Uterus (tissue), 2 donors: ENCODE measurements at regions not wholly inside any gene's neighbourhood (a gene's known extent, or its start where the extent isn't known, plus 50 kb on each side); places are given as distances from the start of the nearest gene placed in this dataset.

Source experiments
- POLR2A ChIP-seq, 2 donors: fragments of 450-650 bp; IDR thresholded peaks; one replicate each; pipeline ENCODE4 v1.6.1; 2016; ENCODE audit warnings: antibody characterized with exemption in 2 of 2, mild to moderate bottlenecking in 1 of 2, moderate library complexity in 1 of 2
- TF ChIP-seq, protein P1 (sequence below), 4 experiments: fragments of 200-600 bp in 2 of 4; fragments of 450-650 bp in 2 of 4; sonication (generic) in 2 of 4; IDR thresholded peaks; one replicate each; pipeline ENCODE4 v1.5.1; 2016 to 2019; ENCODE audit warnings: antibody characterized with exemption in 4 of 4, mild to moderate bottlenecking in 2 of 4, moderate library complexity in 1 of 4

DNA sequence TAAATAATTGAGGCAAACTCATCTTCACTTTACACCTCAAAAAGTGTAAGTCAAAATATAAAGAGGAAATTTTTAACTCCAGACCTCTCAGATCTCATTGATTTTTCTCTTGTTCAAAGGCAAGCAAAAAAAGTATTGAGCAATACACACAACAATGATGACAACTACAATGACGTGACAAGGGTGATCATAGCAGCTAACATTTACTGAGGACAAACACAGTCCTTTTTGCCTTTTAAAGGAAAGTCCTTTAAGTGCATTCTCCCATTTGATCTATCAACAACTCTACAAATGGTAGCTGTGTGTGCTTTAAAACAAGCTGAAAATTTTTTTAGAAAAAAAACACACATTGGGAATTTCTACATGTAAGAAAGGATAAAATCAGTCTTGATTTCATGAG lies 123.5 kb upstream of the CTAGE1 start:
- no peak for TF ChIP-seq POLR2A (IDR thresholded peaks at IDR 0.05)
- TF ChIP-seq, protein P1, sequence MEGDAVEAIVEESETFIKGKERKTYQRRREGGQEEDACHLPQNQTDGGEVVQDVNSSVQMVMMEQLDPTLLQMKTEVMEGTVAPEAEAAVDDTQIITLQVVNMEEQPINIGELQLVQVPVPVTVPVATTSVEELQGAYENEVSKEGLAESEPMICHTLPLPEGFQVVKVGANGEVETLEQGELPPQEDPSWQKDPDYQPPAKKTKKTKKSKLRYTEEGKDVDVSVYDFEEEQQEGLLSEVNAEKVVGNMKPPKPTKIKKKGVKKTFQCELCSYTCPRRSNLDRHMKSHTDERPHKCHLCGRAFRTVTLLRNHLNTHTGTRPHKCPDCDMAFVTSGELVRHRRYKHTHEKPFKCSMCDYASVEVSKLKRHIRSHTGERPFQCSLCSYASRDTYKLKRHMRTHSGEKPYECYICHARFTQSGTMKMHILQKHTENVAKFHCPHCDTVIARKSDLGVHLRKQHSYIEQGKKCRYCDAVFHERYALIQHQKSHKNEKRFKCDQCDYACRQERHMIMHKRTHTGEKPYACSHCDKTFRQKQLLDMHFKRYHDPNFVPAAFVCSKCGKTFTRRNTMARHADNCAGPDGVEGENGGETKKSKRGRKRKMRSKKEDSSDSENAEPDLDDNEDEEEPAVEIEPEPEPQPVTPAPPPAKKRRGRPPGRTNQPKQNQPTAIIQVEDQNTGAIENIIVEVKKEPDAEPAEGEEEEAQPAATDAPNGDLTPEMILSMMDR (IDR thresholded peaks at IDR 0.05) = no peak
